H9 (cell line): ENCODE measurements at regions not wholly inside any gene's neighbourhood (a gene's known extent, or its start where the extent isn't known, plus 50 kb on each side); places are given as distances from the start of the nearest gene placed in this dataset.

Experiments used
- DNase-seq: peaks from one replicate; pipeline ENCODE4 v3.0.0-alpha.2; 2017
- H2AFZ ChIP-seq: one replicate; pipeline ENCODE4 v1.6.1; 2013; ENCODE audit warnings: mild to moderate bottlenecking, low read length, control low read depth, moderate library complexity
- H2AK5ac ChIP-seq: 2 replicates; pipeline ENCODE4 v1.6.1; 2013; ENCODE audit warnings: low read length, control low read depth, mixed read lengths; ENCODE audit not compliant: insufficient read length
- H2BK120ac ChIP-seq: one replicate; pipeline ENCODE4 v1.6.1; 2013; ENCODE audit warnings: low read depth, mild to moderate bottlenecking, low read length, control low read depth, inconsistent platforms; ENCODE audit not compliant: poor library complexity, severe bottlenecking
- H2BK12ac ChIP-seq: 2 replicates; pipeline ENCODE4 v1.6.1; 2013; ENCODE audit warnings: low read length, control low read depth, mixed read lengths, low read depth; ENCODE audit not compliant: insufficient read length
- H2BK15ac ChIP-seq: 2 replicates; pipeline ENCODE4 v1.6.1; 2013; ENCODE audit warnings: low read depth, low read length, control low read depth
- H2BK20ac ChIP-seq: one replicate; pipeline ENCODE4 v1.6.1; 2013; ENCODE audit warnings: low read depth, mild to moderate bottlenecking, low read length, control low read depth, inconsistent platforms; ENCODE audit not compliant: poor library complexity, severe bottlenecking
- H2BK5ac ChIP-seq: 2 replicates; pipeline ENCODE4 v1.6.1; 2013; ENCODE audit warnings: low read length, control low read depth, mixed read lengths; ENCODE audit not compliant: insufficient read length
- H3K14ac ChIP-seq: 2 replicates; pipeline ENCODE4 v1.6.1; 2013; ENCODE audit warnings: low read length, control low read depth; ENCODE audit not compliant: insufficient read depth
- H3K18ac ChIP-seq: 2 replicates; pipeline ENCODE4 v1.6.1; 2013; ENCODE audit warnings: low read depth, mild to moderate bottlenecking, mixed read lengths, low read length, control low read depth; ENCODE audit not compliant: insufficient read length
- H3K23ac ChIP-seq: 2 replicates; pipeline ENCODE4 v1.6.1; 2013; ENCODE audit warnings: low read length, control low read depth, mixed read lengths, low read depth; ENCODE audit not compliant: insufficient read length
- H3K23me2 ChIP-seq: 2 replicates; pipeline ENCODE4 v1.6.1; 2013; ENCODE audit warnings: low read depth, mild to moderate bottlenecking, mixed read lengths, low read length, control low read depth; ENCODE audit not compliant: insufficient read length, poor library complexity, severe bottlenecking
- H3K27ac ChIP-seq: 2 replicates; pipeline ENCODE4 v1.5.1; 2013; ENCODE audit warnings: low read length, control low read depth, mixed read lengths, low read depth; ENCODE audit not compliant: insufficient read length
- H3K27me3 ChIP-seq: 2 replicates; pipeline ENCODE4 v1.6.1; 2013; ENCODE audit warnings: low read length, control low read depth, inconsistent platforms; ENCODE audit not compliant: insufficient read depth
- H3K4ac ChIP-seq: 2 replicates; pipeline ENCODE4 v1.6.1; 2013; ENCODE audit warnings: low read depth, mild to moderate bottlenecking, control low read depth, inconsistent platforms, low read length, moderate library complexity
- H3K4me1 ChIP-seq: 2 replicates; pipeline ENCODE4 v1.6.1; 2013; ENCODE audit warnings: low read length, control low read depth, inconsistent platforms; ENCODE audit not compliant: insufficient read depth
- H3K4me2 ChIP-seq: 2 replicates; pipeline ENCODE4 v1.6.1; 2013; ENCODE audit warnings: low read length, control low read depth, mixed read lengths; ENCODE audit not compliant: insufficient read length, insufficient read depth
- H3K56ac ChIP-seq: 2 replicates; pipeline ENCODE4 v1.6.1; 2013; ENCODE audit warnings: low read depth, mild to moderate bottlenecking, mixed read lengths, low read length, control low read depth; ENCODE audit not compliant: insufficient read length
- H3K79me1 ChIP-seq: 2 replicates; pipeline ENCODE4 v1.6.1; 2013; ENCODE audit warnings: low read depth, mild to moderate bottlenecking, moderate library complexity, low read length, control low read depth, inconsistent platforms; ENCODE audit not compliant: insufficient read depth, poor library complexity, severe bottlenecking
- H3K79me2 ChIP-seq: 2 replicates; pipeline ENCODE4 v1.6.1; 2013; ENCODE audit warnings: low read length, control low read depth, inconsistent platforms; ENCODE audit not compliant: insufficient read depth
- H3K9ac ChIP-seq: 2 replicates; pipeline ENCODE4 v1.6.1; 2013; ENCODE audit warnings: low read length, control low read depth, mixed read lengths; ENCODE audit not compliant: insufficient read length; ENCODE audit errors: extremely low read depth
- H3K9me3 ChIP-seq: one replicate; pipeline ENCODE4 v1.6.1; 2013; ENCODE audit warnings: low read depth, low read length, inconsistent platforms; ENCODE audit not compliant: control insufficient read depth
- H3T11ph ChIP-seq: one replicate; pipeline ENCODE4 v1.6.1; 2013; ENCODE audit warnings: mild to moderate bottlenecking, low read length, control low read depth, inconsistent platforms
- H4K20me1 ChIP-seq: one replicate; pipeline ENCODE4 v1.6.1; 2013; ENCODE audit not compliant: control insufficient read depth, insufficient read length, insufficient read depth
- H4K5ac ChIP-seq: 2 replicates; pipeline ENCODE4 v1.6.1; 2013; ENCODE audit warnings: low read depth, mild to moderate bottlenecking, mixed read lengths, low read length, control low read depth; ENCODE audit not compliant: insufficient read length
- H4K8ac ChIP-seq: replicated peaks from 2 replicates; pipeline ENCODE4 v1.6.1; 2013; ENCODE audit warnings: low read length, control low read depth, mixed read lengths, low read depth; ENCODE audit not compliant: insufficient read length
- H4K91ac ChIP-seq: 2 replicates; pipeline ENCODE4 v1.6.1; 2013; ENCODE audit warnings: low read depth, mild to moderate bottlenecking, moderate library complexity, mixed read lengths, low read length, control low read depth; ENCODE audit not compliant: insufficient read length
- H3K27ac Mint-ChIP-seq, 3 experiments: 2 replicates in 2 of 3; 3 replicates in 1 of 3; pipeline ENCODE4 v1.8.0; 2020 to 2021; ENCODE audit warnings: mixed read lengths in 3 of 3, mild to moderate bottlenecking in 1 of 3, moderate library complexity in 1 of 3
- H3K27me3 Mint-ChIP-seq: 2 replicates; pipeline ENCODE4 v1.8.0; 2021; ENCODE audit warnings: low read depth, mild to moderate bottlenecking, moderate library complexity, mixed read lengths
- H3K36me3 Mint-ChIP-seq, 3 experiments: 2 replicates in 2 of 3; 3 replicates in 1 of 3; pipeline ENCODE4 v1.8.0; 2020 to 2021; ENCODE audit warnings: low read depth in 3 of 3, mixed read lengths in 3 of 3; ENCODE audit not compliant: insufficient read depth in 1 of 3
- H3K4me1 Mint-ChIP-seq, 2 experiments: 2 replicates each; pipeline ENCODE4 v1.8.0; 2020; ENCODE audit warnings: mixed read lengths in 2 of 2
- H3K4me3 Mint-ChIP-seq, 2 experiments: 2 replicates in 1 of 2; 3 replicates in 1 of 2; pipeline ENCODE4 v1.8.0; 2020 to 2021; ENCODE audit warnings: mild to moderate bottlenecking in 2 of 2, mixed read lengths in 2 of 2, moderate library complexity in 1 of 2
- H3K9me3 Mint-ChIP-seq, 2 experiments: 2 replicates in 1 of 2; 3 replicates in 1 of 2; pipeline ENCODE4 v1.8.0; 2020; ENCODE audit warnings: mild to moderate bottlenecking in 2 of 2, mixed read lengths in 2 of 2, moderate library complexity in 1 of 2
- WGBS: extraction: QIAGEN DNeasy Blood & Tissue Kit; methylation state at CpG from one replicate; pipeline ENCODE4 v1.1.7; 2013; ENCODE audit warnings: missing lambda C conversion rate, low lambda C conversion rate, mixed read lengths; ENCODE audit not compliant: insufficient read length; ENCODE audit errors: extremely low coverage; 5-methylcytosine and 5-hydroxymethylcytosine counted together
- TF ChIP-seq, protein P1 (sequence below): fragments of 200-600 bp; sonication (generic); conservative IDR thresholded peaks from 3 replicates; pipeline ENCODE4 v1.8.0; 2021; ENCODE audit warnings: antibody characterized with exemption, mild to moderate bottlenecking

DNA sequence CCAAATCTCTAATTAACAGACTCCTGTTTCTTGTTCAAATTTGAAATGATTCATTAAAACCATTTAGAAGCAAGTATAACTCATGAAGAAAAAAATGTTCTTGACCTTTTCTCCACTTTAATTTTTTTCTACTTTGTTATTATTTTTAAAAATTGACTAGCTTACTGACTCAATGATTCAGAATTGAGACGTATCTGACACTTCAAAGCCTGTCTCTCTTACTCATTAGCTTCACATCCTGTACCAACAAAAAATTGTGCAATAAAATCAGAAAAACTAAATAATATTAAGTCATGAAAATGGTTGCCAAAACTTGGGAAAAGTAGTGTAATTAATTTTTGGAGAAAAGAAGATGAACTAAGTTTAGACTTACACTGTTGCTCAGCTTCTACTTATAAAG, 331.2 kb downstream of the SLC16A7 start:
- Histone ChIP-seq H3K79me2 (no peaks in the 10 kb centered on the region), H2AFZ (no peak overlapping the region), H3K4ac (no peak overlapping the region), H2BK20ac (no peak overlapping the region), H2BK120ac (no peak overlapping the region), H3K14ac (no peak overlapping the region), H3K9me3 (no peaks in the 10 kb centered on the region), H4K5ac (no peak overlapping the region), H3K27me3 (no peaks in the 10 kb centered on the region), H3K23me2 (no peaks in the 10 kb centered on the region), H3K56ac (no peak overlapping the region), H3K4me2 (no peak overlapping the region), H4K91ac (no peak overlapping the region), H3K9ac (no peak overlapping the region), H3K23ac (no peak overlapping the region), H3K4me1 (no peaks in the 10 kb centered on the region), H2BK5ac (no peak overlapping the region), H2BK12ac (no peak overlapping the region), H3K18ac (no peak overlapping the region), H2AK5ac (no peak overlapping the region), H2BK15ac (no peak overlapping the region), H3K27ac (no peak overlapping the region), H3K79me1 (no peaks in the 10 kb centered on the region), H3T11ph (no peak overlapping the region), H4K8ac (no peak overlapping the region), H4K20me1 (no peaks in the 10 kb centered on the region)
- no peaks in the 10 kb centered on the region for H3K4me1 Mint-ChIP-seq
- TF ChIP-seq, protein P1, sequence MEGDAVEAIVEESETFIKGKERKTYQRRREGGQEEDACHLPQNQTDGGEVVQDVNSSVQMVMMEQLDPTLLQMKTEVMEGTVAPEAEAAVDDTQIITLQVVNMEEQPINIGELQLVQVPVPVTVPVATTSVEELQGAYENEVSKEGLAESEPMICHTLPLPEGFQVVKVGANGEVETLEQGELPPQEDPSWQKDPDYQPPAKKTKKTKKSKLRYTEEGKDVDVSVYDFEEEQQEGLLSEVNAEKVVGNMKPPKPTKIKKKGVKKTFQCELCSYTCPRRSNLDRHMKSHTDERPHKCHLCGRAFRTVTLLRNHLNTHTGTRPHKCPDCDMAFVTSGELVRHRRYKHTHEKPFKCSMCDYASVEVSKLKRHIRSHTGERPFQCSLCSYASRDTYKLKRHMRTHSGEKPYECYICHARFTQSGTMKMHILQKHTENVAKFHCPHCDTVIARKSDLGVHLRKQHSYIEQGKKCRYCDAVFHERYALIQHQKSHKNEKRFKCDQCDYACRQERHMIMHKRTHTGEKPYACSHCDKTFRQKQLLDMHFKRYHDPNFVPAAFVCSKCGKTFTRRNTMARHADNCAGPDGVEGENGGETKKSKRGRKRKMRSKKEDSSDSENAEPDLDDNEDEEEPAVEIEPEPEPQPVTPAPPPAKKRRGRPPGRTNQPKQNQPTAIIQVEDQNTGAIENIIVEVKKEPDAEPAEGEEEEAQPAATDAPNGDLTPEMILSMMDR: no peak
- no peak overlapping the region for H3K27ac Mint-ChIP-seq
- no peak overlapping the region for H3K4me3 Mint-ChIP-seq
- H3K27me3 Mint-ChIP-seq: no peaks in the 10 kb centered on the region
- no peaks in the 10 kb centered on the region; a peak in 1 of 7 replicates for H3K36me3 Mint-ChIP-seq
- WGBS: no CpG with 5 or more reads among the region's 1 CpG
- H3K9me3 Mint-ChIP-seq: no peaks in the 10 kb centered on the region; a peak in 2 of 5 replicates
- DNase-seq: no peak
